ENCODE measurements at regions not wholly inside any gene's neighbourhood (a gene's known extent, or its start where the extent isn't known, plus 50 kb on each side); places are given as distances from the start of the nearest gene placed in this dataset.

- TF ChIP-seq CTCF (IDR thresholded peaks at IDR 0.05; ENCODE audit: poor library complexity, severe bottlenecking) (no peak), TAF1 (IDR thresholded peaks at IDR 0.05; ENCODE audit: low read depth) (no peak), RAD21 (conservative IDR thresholded peaks at IDR 0.05) (no peak)
Measured at GRCh38 chr7:65308300-65308678, 65.4 kb upstream of the ZNF92 start.
